H1 (cell line): ENCODE measurements at regions not wholly inside any gene's neighbourhood (a gene's known extent, or its start where the extent isn't known, plus 50 kb on each side); places are given as distances from the start of the nearest gene placed in this dataset.
"Not testable (repeated sequence)": the region's sequence is repeated elsewhere in the genome, so short reads cannot be mapped to it uniquely, and the experiment has no call there.

Experiments
- CTCF ChIA-PET: fragments of 300-600 bp; sonication (Branson Sonifier 250); formaldehyde crosslinking; loops from one replicate; lab custom pipeline; 2021; ENCODE audit not compliant: partially characterized antibody; lab: Charles Lee
- POLR2A ChIA-PET: fragments of 300-600 bp; sonication (Branson Sonifier 250); formaldehyde crosslinking; loops from one replicate; lab custom pipeline; 2021; ENCODE audit warnings: inconsistent platforms; ENCODE audit not compliant: partially characterized antibody; lab: Charles Lee
- DNase-seq, 2 experiments: peaks; one replicate each; pipeline versions ENCODE4 v3.0.0 to v3.0.0-alpha.2; 2010 to 2022; ENCODE audit warnings: low spot score in 2 of 2, low read depth in 1 of 2, mixed read lengths in 1 of 2
- FAIRE-seq: peaks from 2 replicates; lab custom pipeline; 2011; peaks lifted over from hg19 to GRCh38; lab: Jason Lieb, UNC
- H2AFZ ChIP-seq: 2 replicates; pipeline ENCODE4 v1.8.1; 2012; ENCODE audit warnings: low read length, inconsistent platforms
- H2AK5ac ChIP-seq: 2 replicates; pipeline ENCODE4 v1.6.1; 2013; ENCODE audit warnings: low read depth, low read length
- H2BK120ac ChIP-seq: replicated peaks from 2 replicates; pipeline ENCODE3; 2013; ENCODE audit warnings: low read depth, low read length, inconsistent platforms
- H2BK12ac ChIP-seq: 2 replicates; pipeline ENCODE4 v1.6.1; 2013; ENCODE audit warnings: low read depth, low read length
- H2BK15ac ChIP-seq: 2 replicates; pipeline ENCODE4 v1.6.1; 2013; ENCODE audit warnings: low read length
- H2BK20ac ChIP-seq: 2 replicates; pipeline ENCODE4 v1.6.1; 2013; ENCODE audit warnings: low read length
- H2BK5ac ChIP-seq: 2 replicates; pipeline ENCODE4 v1.6.1; 2013; ENCODE audit warnings: low read depth, low read length
- H3K14ac ChIP-seq: 2 replicates; pipeline ENCODE4 v1.6.1; 2013; ENCODE audit warnings: inconsistent platforms; ENCODE audit not compliant: insufficient read length
- H3K18ac ChIP-seq: 2 replicates; pipeline ENCODE4 v1.6.1; 2013; ENCODE audit warnings: low read length; ENCODE audit errors: extremely low read depth
- H3K23ac ChIP-seq: 2 replicates; pipeline ENCODE4 v1.6.1; 2013; ENCODE audit warnings: inconsistent platforms; ENCODE audit not compliant: insufficient read length
- H3K23me2 ChIP-seq: 2 replicates; pipeline ENCODE4 v1.6.1; 2013; ENCODE audit warnings: low read depth, low read length
- H3K27ac ChIP-seq: 2 replicates; pipeline ENCODE4 v1.6.1; 2011; ENCODE audit warnings: low read depth, low read length, inconsistent platforms
- H3K27me3 ChIP-seq, 4 experiments: replicated peaks in 1 of 4; 1 replicate in 1 of 4; 2 replicates in 3 of 4; pipeline versions ENCODE4 v1.6.1 to v1.8.1; 2011 to 2013; ENCODE audit warnings: low read length in 3 of 4, mild to moderate bottlenecking in 3 of 4, inconsistent platforms in 2 of 4, mixed read lengths in 2 of 4, moderate library complexity in 1 of 4; ENCODE audit not compliant: control insufficient read depth in 3 of 4, insufficient read depth in 3 of 4; ENCODE audit errors: extremely low read depth in 1 of 4
- H3K36me3 ChIP-seq, 4 experiments: 2 replicates each; pipeline versions ENCODE4 v1.6.1 to v1.8.1; 2011 to 2013; ENCODE audit warnings: mild to moderate bottlenecking in 4 of 4, low read length in 3 of 4, moderate library complexity in 2 of 4, control low read depth in 1 of 4, inconsistent platforms in 1 of 4; ENCODE audit not compliant: insufficient read depth in 4 of 4, control insufficient read depth in 2 of 4
- H3K4ac ChIP-seq: replicated peaks from 2 replicates; pipeline ENCODE3; 2013; ENCODE audit warnings: low read length, low read depth, mixed read lengths, inconsistent platforms; ENCODE audit not compliant: insufficient read length
- H3K4me1 ChIP-seq, 4 experiments: replicated peaks in 1 of 4; 1 replicate in 1 of 4; 2 replicates in 3 of 4; pipeline versions ENCODE4 v1.6.1 to v1.8.1; 2011 to 2013; ENCODE audit warnings: low read length in 3 of 4, inconsistent platforms in 2 of 4, mixed read lengths in 1 of 4; ENCODE audit not compliant: insufficient read depth in 4 of 4, control insufficient read depth in 3 of 4
- H3K4me2 ChIP-seq, 2 experiments: 2 replicates each; pipeline versions ENCODE4 v1.6.1 to v1.8.1; 2011 to 2013; ENCODE audit warnings: low read depth in 2 of 2, low read length in 2 of 2, control low read depth in 1 of 2, inconsistent platforms in 1 of 2, mild to moderate bottlenecking in 1 of 2; ENCODE audit not compliant: insufficient read depth in 1 of 2
- H3K4me3 ChIP-seq, 4 experiments: fragments of 200-600, 300-600 bp in 1 of 4; sonication (generic), shearing (Covaris generic), sonication (Bioruptor Twin) in 1 of 4; 2 replicates each; pipeline versions ENCODE4 v1.5.1 to v1.8.1; 2011 to 2016; ENCODE audit warnings: low read length in 4 of 4, low read depth in 3 of 4, control low read depth in 2 of 4, inconsistent platforms in 2 of 4, mild to moderate bottlenecking in 2 of 4, mixed read lengths in 1 of 4, moderate library complexity in 1 of 4; ENCODE audit not compliant: insufficient read depth in 2 of 4; ENCODE audit errors: extremely low read depth in 1 of 4
- H3K56ac ChIP-seq: replicated peaks from 2 replicates; pipeline ENCODE3; 2013; ENCODE audit warnings: low read depth, mild to moderate bottlenecking, mixed read lengths, low read length, inconsistent platforms; ENCODE audit not compliant: insufficient read length
- H3K79me1 ChIP-seq: 2 replicates; pipeline ENCODE4 v1.6.1; 2013; ENCODE audit warnings: low read depth, low read length, control low read depth
- H3K79me2 ChIP-seq, 2 experiments: 2 replicates each; pipeline versions ENCODE4 v1.6.1 to v1.8.1; 2012 to 2013; ENCODE audit warnings: low read length in 2 of 2, mild to moderate bottlenecking in 2 of 2, inconsistent platforms in 1 of 2; ENCODE audit not compliant: insufficient read depth in 2 of 2, control insufficient read depth in 1 of 2
- H3K9ac ChIP-seq, 4 experiments: replicated peaks in 1 of 4; 1 replicate in 1 of 4; 2 replicates in 3 of 4; pipeline versions ENCODE4 v1.6.1 to v1.8.1; 2011 to 2013; ENCODE audit warnings: low read depth in 3 of 4, low read length in 3 of 4, control low read depth in 2 of 4, mild to moderate bottlenecking in 2 of 4, moderate library complexity in 2 of 4, inconsistent platforms in 1 of 4; ENCODE audit errors: extremely low read depth in 1 of 4
- H3K9me3 ChIP-seq, 2 experiments: 2 replicates each; pipeline versions ENCODE4 v1.6.1 to v1.8.1; 2012 to 2013; ENCODE audit warnings: mild to moderate bottlenecking in 2 of 2, moderate library complexity in 2 of 2, control low read depth in 1 of 2, inconsistent platforms in 1 of 2, low read depth in 1 of 2, low read length in 1 of 2, mixed read lengths in 1 of 2; ENCODE audit not compliant: insufficient read depth in 2 of 2
- H4K20me1 ChIP-seq, 2 experiments: replicated peaks in 1 of 2; 2 replicates each; pipeline versions ENCODE3 to v1.8.1; 2011 to 2013; ENCODE audit warnings: inconsistent platforms in 2 of 2, low read length in 2 of 2, mild to moderate bottlenecking in 1 of 2; ENCODE audit not compliant: insufficient read depth in 2 of 2, control insufficient read depth in 1 of 2
- H4K5ac ChIP-seq: 2 replicates; pipeline ENCODE4 v1.6.1; 2013; ENCODE audit warnings: low read length, low read depth, mixed read lengths, inconsistent platforms; ENCODE audit not compliant: insufficient read length
- H4K8ac ChIP-seq: 2 replicates; pipeline ENCODE4 v1.8.0; 2013; ENCODE audit warnings: mild to moderate bottlenecking, moderate library complexity, low read length, inconsistent platforms; ENCODE audit not compliant: insufficient read depth; ENCODE audit errors: extremely low read depth
- H4K91ac ChIP-seq: replicated peaks from 2 replicates; pipeline ENCODE3; 2013; ENCODE audit warnings: low read length, mixed read lengths, inconsistent platforms; ENCODE audit not compliant: insufficient read length
- CTCF ChIP-seq, 3 experiments: IDR thresholded peaks; 1 replicate in 2 of 3; 2 replicates in 1 of 3; pipeline versions ENCODE4 v1.5.1 to v1.6.1; 2011; ENCODE audit warnings: low read length in 3 of 3, mild to moderate bottlenecking in 3 of 3, inconsistent platforms in 2 of 3, low read depth in 1 of 3, moderate library complexity in 1 of 3; ENCODE audit not compliant: insufficient read depth in 1 of 3; ENCODE audit errors: control extremely low read depth in 1 of 3
- RAD21 ChIP-seq, 2 experiments: IDR thresholded peaks in 1 of 2; conservative IDR thresholded peaks in 1 of 2; 2 replicates each; pipeline ENCODE4 v1.6.1; 2011; ENCODE audit warnings: low read depth in 2 of 2, low read length in 2 of 2, improper control_type of control experiment in 1 of 2, inconsistent platforms in 1 of 2, mild to moderate bottlenecking in 1 of 2, moderate library complexity in 1 of 2
- SAP30 ChIP-seq: fragments of 300-600 bp; sonication (generic); IDR thresholded peaks from 2 replicates; pipeline ENCODE4 v1.7.1; 2012; ENCODE audit warnings: low read length, moderate library complexity, mild to moderate bottlenecking, inconsistent platforms; ENCODE audit not compliant: insufficient read depth, insufficient replicate concordance
- TCF12 ChIP-seq: IDR thresholded peaks from 2 replicates; pipeline ENCODE4 v1.6.1; 2011; ENCODE audit warnings: low read depth, mild to moderate bottlenecking, low read length
- WGBS, 2 experiments: shearing (Covaris generic) in 1 of 2; methylation state at CpG; one replicate each; pipeline versions ENCODE4 v1.1.6 to v1.1.7; 2013 to 2015; ENCODE audit warnings: low lambda C conversion rate in 2 of 2, mixed read lengths in 2 of 2, inconsistent platforms in 1 of 2, low coverage in 1 of 2, missing lambda C conversion rate in 1 of 2; ENCODE audit not compliant: insufficient replicate concordance in 2 of 2, insufficient coverage in 1 of 2, insufficient read length in 1 of 2; ENCODE audit errors: extremely low coverage in 1 of 2, missing lambda C conversion rate in 1 of 2; 5-methylcytosine and 5-hydroxymethylcytosine counted together

GRCh38 chr10:28769091-28769604 lies 91.8 kb downstream of the BAMBI start (continued):
- no peak for TF ChIP-seq TCF12
- TF ChIP-seq RAD21 (IDR thresholded peaks at IDR 0.05 in 1 of 2, conservative IDR thresholded peaks at IDR 0.05 in 1 of 2; ENCODE audit: low read depth in 2 of 2, low read length in 2 of 2) = no peak
- TF ChIP-seq CTCF (IDR thresholded peaks at IDR 0.05; ENCODE audit: control extremely low read depth in 1 of 3, insufficient read depth in 1 of 3, low read depth in 1 of 3, low read length in 3 of 3) = no peak
- TF ChIP-seq SAP30 = no peak

GRCh38 chr10:28771580-28772090 lies 94.3 kb downstream of the BAMBI start:
- H3K4ac ChIP-seq, H3K4me1 ChIP-seq, H4K20me1 ChIP-seq, H3K14ac ChIP-seq, FAIRE-seq, H3K23ac ChIP-seq, H3K27ac ChIP-seq, H4K91ac ChIP-seq, H3K18ac ChIP-seq, H3K56ac ChIP-seq, H4K5ac ChIP-seq, H3K9ac ChIP-seq, H2BK5ac ChIP-seq, H2AK5ac ChIP-seq, CTCF ChIA-PET, H2BK120ac ChIP-seq, H3K4me3 ChIP-seq, POLR2A ChIA-PET, H3K79me1 ChIP-seq, H3K4me2 ChIP-seq, H4K8ac ChIP-seq, H2AFZ ChIP-seq, H2BK15ac ChIP-seq, H3K36me3 ChIP-seq, H2BK20ac ChIP-seq, H3K27me3 ChIP-seq, H3K79me2 ChIP-seq, H3K23me2 ChIP-seq, H2BK12ac ChIP-seq: not testable (repeated sequence)
- 99% methylated on average over 10 of the region's 36 CpGs; no CpG with 5 or more reads in 1 of the 2 experiments for WGBS, 2 experiments
- H3K9me3 ChIP-seq = peaks cover 0 to 11% of the 10 kb centered on the region in 2 experiments; a peak in 2 of 4 replicates
- DNase-seq = peak in 1 of 2 experiments; percentile 29
